ENCODE measurements at regions not wholly inside any gene's neighbourhood (a gene's known extent, or its start where the extent isn't known, plus 50 kb on each side); places are given as distances from the start of the nearest gene placed in this dataset.

- TF ChIP-seq, protein P1, sequence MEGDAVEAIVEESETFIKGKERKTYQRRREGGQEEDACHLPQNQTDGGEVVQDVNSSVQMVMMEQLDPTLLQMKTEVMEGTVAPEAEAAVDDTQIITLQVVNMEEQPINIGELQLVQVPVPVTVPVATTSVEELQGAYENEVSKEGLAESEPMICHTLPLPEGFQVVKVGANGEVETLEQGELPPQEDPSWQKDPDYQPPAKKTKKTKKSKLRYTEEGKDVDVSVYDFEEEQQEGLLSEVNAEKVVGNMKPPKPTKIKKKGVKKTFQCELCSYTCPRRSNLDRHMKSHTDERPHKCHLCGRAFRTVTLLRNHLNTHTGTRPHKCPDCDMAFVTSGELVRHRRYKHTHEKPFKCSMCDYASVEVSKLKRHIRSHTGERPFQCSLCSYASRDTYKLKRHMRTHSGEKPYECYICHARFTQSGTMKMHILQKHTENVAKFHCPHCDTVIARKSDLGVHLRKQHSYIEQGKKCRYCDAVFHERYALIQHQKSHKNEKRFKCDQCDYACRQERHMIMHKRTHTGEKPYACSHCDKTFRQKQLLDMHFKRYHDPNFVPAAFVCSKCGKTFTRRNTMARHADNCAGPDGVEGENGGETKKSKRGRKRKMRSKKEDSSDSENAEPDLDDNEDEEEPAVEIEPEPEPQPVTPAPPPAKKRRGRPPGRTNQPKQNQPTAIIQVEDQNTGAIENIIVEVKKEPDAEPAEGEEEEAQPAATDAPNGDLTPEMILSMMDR (conservative IDR thresholded peaks at IDR 0.05; ENCODE audit: low read depth, low read length), result no peak
- TF ChIP-seq EZH2 (IDR thresholded peaks at IDR 0.05; ENCODE audit: low read length, unreplicated experiment), result no peak
These were observed 392.8 kb downstream of the JRKL start for GRCh38 chr11:96782632-96783031.
